Retinal pigment epithelial cell (primary cell): ENCODE measurements at regions not wholly inside any gene's neighbourhood (a gene's known extent, or its start where the extent isn't known, plus 50 kb on each side); places are given as distances from the start of the nearest gene placed in this dataset.
A peak's percentile ranks its signal among the peaks of the same experiment; 100 is the strongest.

Source experiments
- DNase-seq: peaks from one replicate; pipeline ENCODE4 v3.0.0-alpha.2; 2010; ENCODE audit warnings: low read depth
- H3K4me3 ChIP-seq: 2 replicates; pipeline ENCODE4 v1.5.1; 2011; ENCODE audit warnings: mild to moderate bottlenecking, low read length, control low read depth, moderate library complexity
- CTCF ChIP-seq: conservative IDR thresholded peaks from 2 replicates; pipeline ENCODE4 v1.5.1; 2011; ENCODE audit warnings: low read depth, low read length, control low read depth, inconsistent platforms

- H3K4me3 ChIP-seq, result no peak overlapping the region
- TF ChIP-seq CTCF, result no peak
- peak; percentile 35 for DNase-seq
Observed at GRCh38 chr3:18247139-18247695, 177.9 kb downstream of the SATB1 start.

- no peak for DNase-seq
- no peak overlapping the region for H3K4me3 ChIP-seq
- TF ChIP-seq CTCF, result no peak
Observed at GRCh38 chr3:18246336-18247060, 178.6 kb downstream of the SATB1 start.

GRCh38 chr3:18245721-18246120 lies 179.4 kb downstream of the SATB1 start:
- no peak overlapping the region for H3K4me3 ChIP-seq
- no peak for DNase-seq
- TF ChIP-seq CTCF, result no peak

- TF ChIP-seq CTCF, result no peak
- no peak for DNase-seq
Observed at GRCh38 chr3:18241837-18242236, 183.3 kb downstream of the SATB1 start.

GRCh38 chr3:18239674-18240073 lies 185.5 kb downstream of the SATB1 start:
- no peak for DNase-seq
- TF ChIP-seq CTCF, result no peak
- H3K4me3 ChIP-seq, result no peak overlapping the region

More at GRCh38 chr3:18241837-18242236, 183.3 kb downstream of the SATB1 start:
- no peak overlapping the region for H3K4me3 ChIP-seq

- TF ChIP-seq CTCF, result no peak
- no peak overlapping the region for H3K4me3 ChIP-seq
- DNase-seq, result no peak
Observed at GRCh38 chr3:18238746-18239331, 186.3 kb downstream of the SATB1 start.

GRCh38 chr3:18238332-18238731 lies 186.8 kb downstream of the SATB1 start:
- no peak for TF ChIP-seq CTCF
- H3K4me3 ChIP-seq, result no peak overlapping the region
- DNase-seq, result no peak
